HCT116 (cell line): ENCODE measurements at regions not wholly inside any gene's neighbourhood (a gene's known extent, or its start where the extent isn't known, plus 50 kb on each side); places are given as distances from the start of the nearest gene placed in this dataset.

Experiments
- ATAC-seq: fragments of 200-7000 bp; cut with Tn5 transposase; 2 replicates; pipeline ENCODE4 v1.9.1; 2020; ENCODE audit warnings: mild to moderate bottlenecking, moderate library complexity
- BruUV-seq: library from RNA; stranded (reverse); fragments of 400-500 nt; replicated peaks from 2 replicates; lab custom pipeline; 2021; lab: Mats Ljungman, UMichigan
- CTCF ChIA-PET: fragments of 300-600 bp; sonication (Branson Sonifier 250); formaldehyde crosslinking; loops from one replicate; lab custom pipeline; 2021; ENCODE audit warnings: antibody characterized with exemption; lab: Charles Lee
- POLR2A ChIA-PET: fragments of 300-600, 350-600 bp; sonication (Branson Sonifier 250); formaldehyde crosslinking; loops from one replicate; lab custom pipeline; 2021; ENCODE audit warnings: antibody characterized with exemption; lab: Charles Lee
- RAD21 ChIA-PET, 2 experiments: fragments of 300-600 bp; sonication (Branson Sonifier 250); formaldehyde crosslinking; loops; one replicate each; lab custom pipeline; 2023; ENCODE audit warnings: low total read pairs in 2 of 2; ENCODE audit not compliant: uncharacterized antibody in 2 of 2, unreplicated experiment in 2 of 2, low non-redundant PET in 1 of 2; lab: Charles Lee
- DNase-seq: peaks from one replicate; pipeline ENCODE4 v3.0.0-alpha.2; 2010; ENCODE audit warnings: low read depth, low spot score
- H2AFZ ChIP-seq: fragments of 200-600 bp; shearing (Covaris generic), sonication (generic); 2 replicates; pipeline ENCODE4 v1.6.1; 2017; ENCODE audit warnings: low read depth, mixed run types, mixed read lengths, antibody characterized with exemption, low read length; ENCODE audit not compliant: poor library complexity, severe bottlenecking
- H3K27ac ChIP-seq: 2 replicates; pipeline ENCODE4 v1.5.1; 2012; ENCODE audit warnings: low read depth, low read length
- H3K27me3 ChIP-seq: fragments of 200-600 bp; sonication (generic); 2 replicates; pipeline ENCODE4 v1.6.1; 2016; ENCODE audit warnings: mixed run types, low read length, mixed read lengths; ENCODE audit not compliant: insufficient read depth
- H3K36me3 ChIP-seq, 2 experiments: fragments of 200-500 bp in 1 of 2; fragments of 200-600 bp in 1 of 2; sonication (Bioruptor generic) in 1 of 2; sonication (generic) in 1 of 2; 2 replicates each; pipeline versions ENCODE4 v1.5.1 to v1.6.1; 2014 to 2016; ENCODE audit warnings: low read length in 2 of 2, inconsistent platforms in 1 of 2, mixed read lengths in 1 of 2, mixed run types in 1 of 2; ENCODE audit not compliant: insufficient read depth in 2 of 2, control insufficient read depth in 1 of 2
- H3K4me1 ChIP-seq, 2 experiments: fragments of 200-600 bp in 1 of 2; sonication (generic) in 1 of 2; 2 replicates each; pipeline versions ENCODE4 v1.5.1 to v1.6.1; 2012 to 2017; ENCODE audit warnings: low read length in 2 of 2, inconsistent platforms in 1 of 2, mild to moderate bottlenecking in 1 of 2, mixed read lengths in 1 of 2, mixed run types in 1 of 2, moderate library complexity in 1 of 2; ENCODE audit not compliant: insufficient read depth in 2 of 2, control insufficient read depth in 1 of 2
- H3K4me2 ChIP-seq: fragments of 200-600 bp; sonication (generic); 2 replicates; pipeline ENCODE4 v1.6.1; 2017; ENCODE audit warnings: mixed run types, low read length, mixed read lengths
- H3K4me3 ChIP-seq, 2 experiments: fragments of 200-600 bp in 1 of 2; sonication (generic) in 1 of 2; replicated peaks in 1 of 2; 2 replicates each; pipeline ENCODE4 v1.5.1; 2011 to 2016; ENCODE audit warnings: low read length in 2 of 2, control low read depth in 1 of 2, low read depth in 1 of 2, mild to moderate bottlenecking in 1 of 2, mixed read lengths in 1 of 2, mixed run types in 1 of 2
- H3K79me2 ChIP-seq: fragments of 200-600 bp; sonication (generic); 2 replicates; pipeline ENCODE4 v1.6.1; 2017; ENCODE audit warnings: mild to moderate bottlenecking, mixed run types, low read length, moderate library complexity, mixed read lengths; ENCODE audit not compliant: insufficient read depth
- H3K9ac ChIP-seq: fragments of 200-600 bp; sonication (generic); 2 replicates; pipeline ENCODE4 v1.6.1; 2016; ENCODE audit warnings: low read length, mixed read lengths
- H3K9me2 ChIP-seq: fragments of 200-600 bp; sonication (generic), shearing (Covaris generic); 2 replicates; pipeline ENCODE4 v1.6.1; 2017; ENCODE audit warnings: mixed run types, mild to moderate bottlenecking, moderate library complexity; ENCODE audit not compliant: insufficient read depth
- H3K9me3 ChIP-seq, 2 experiments: fragments of 200-500 bp in 1 of 2; fragments of 200-600 bp in 1 of 2; sonication (Bioruptor generic) in 1 of 2; sonication (generic) in 1 of 2; 2 replicates each; pipeline ENCODE4 v1.6.1; 2014 to 2017; ENCODE audit warnings: low read length in 2 of 2, mixed read lengths in 2 of 2, inconsistent platforms in 1 of 2, low read depth in 1 of 2, mild to moderate bottlenecking in 1 of 2, mixed run types in 1 of 2, moderate library complexity in 1 of 2; ENCODE audit not compliant: control insufficient read depth in 1 of 2, insufficient read depth in 1 of 2
- H4K20me1 ChIP-seq: fragments of 200-600 bp; sonication (generic), shearing (Covaris generic); 2 replicates; pipeline ENCODE4 v1.6.1; 2017; ENCODE audit warnings: mixed run types, mild to moderate bottlenecking, moderate library complexity; ENCODE audit not compliant: insufficient read depth
- ATF3 ChIP-seq: IDR thresholded peaks from 2 replicates; pipeline ENCODE4 v1.6.1; 2012
- CBX3 ChIP-seq: IDR thresholded peaks from 2 replicates; pipeline ENCODE4 v1.6.1; 2012; ENCODE audit warnings: low read depth
- CTCF ChIP-seq, 3 experiments: fragments of 200-600 bp in 1 of 3; sonication (generic) in 1 of 3; IDR thresholded peaks in 2 of 3; conservative IDR thresholded peaks in 1 of 3; 2 replicates each; pipeline ENCODE4 v1.5.1; 2012 to 2017; ENCODE audit warnings: low read depth in 2 of 3, low read length in 2 of 3, antibody characterized with exemption in 1 of 3, borderline replicate concordance in 1 of 3, control low read depth in 1 of 3, mild to moderate bottlenecking in 1 of 3, mixed read lengths in 1 of 3, mixed run types in 1 of 3, moderate library complexity in 1 of 3; ENCODE audit not compliant: insufficient read depth in 1 of 3
- EGR1 ChIP-seq: IDR thresholded peaks from 2 replicates; pipeline ENCODE4 v1.6.1; 2012; ENCODE audit warnings: low read depth
- ELF1 ChIP-seq: IDR thresholded peaks from 2 replicates; pipeline ENCODE4 v1.6.1; 2012; ENCODE audit warnings: low read depth, borderline replicate concordance
- EZH2 ChIP-seq: fragments of 200-600 bp; sonication (generic); IDR thresholded peaks from 2 replicates; pipeline ENCODE4 v1.6.1; 2017; ENCODE audit warnings: antibody characterized with exemption, mixed run types
- EZH2phosphoT487 ChIP-seq: fragments of 200-600 bp; IDR thresholded peaks from 2 replicates; pipeline ENCODE4 v1.6.1; 2018; ENCODE audit warnings: antibody characterized with exemption, borderline replicate concordance
- FOSL1 ChIP-seq: IDR thresholded peaks from 2 replicates; pipeline ENCODE4 v1.6.1; 2012; ENCODE audit warnings: low read depth
- POLR2A ChIP-seq: IDR thresholded peaks from 2 replicates; pipeline ENCODE4 v1.7.0; 2011; ENCODE audit warnings: borderline replicate concordance; ENCODE audit not compliant: insufficient read depth, insufficient read length; ENCODE audit errors: extremely low read depth
- RAD21 ChIP-seq: IDR thresholded peaks from 2 replicates; pipeline ENCODE4 v1.6.1; 2012; ENCODE audit warnings: low read depth, mild to moderate bottlenecking
- SIN3A ChIP-seq: IDR thresholded peaks from 2 replicates; pipeline ENCODE4 v1.6.1; 2012; ENCODE audit warnings: low read depth
- SP1 ChIP-seq: IDR thresholded peaks from 2 replicates; pipeline ENCODE4 v1.6.1; 2012; ENCODE audit warnings: low read depth
- SRF ChIP-seq: IDR thresholded peaks from 2 replicates; pipeline ENCODE4 v1.6.1; 2012; ENCODE audit warnings: low read depth
- TCF7L2 ChIP-seq: IDR thresholded peaks from 2 replicates; pipeline ENCODE4 v1.7.0; 2011; ENCODE audit warnings: borderline replicate concordance, inconsistent platforms; ENCODE audit not compliant: insufficient read depth, insufficient read length; ENCODE audit errors: extremely low read depth
- YY1 ChIP-seq: IDR thresholded peaks from 2 replicates; pipeline ENCODE4 v1.6.1; 2011; ENCODE audit warnings: low read length, low read depth, moderate library complexity, mild to moderate bottlenecking; ENCODE audit not compliant: insufficient replicate concordance; ENCODE audit errors: extremely low read depth
- ZBTB33 ChIP-seq: IDR thresholded peaks from 2 replicates; pipeline ENCODE4 v1.6.1; 2011; ENCODE audit warnings: mild to moderate bottlenecking, low read length, moderate library complexity; ENCODE audit not compliant: insufficient replicate concordance; ENCODE audit errors: extremely low read depth
- ZFX ChIP-seq: fragments of 450-650 bp; IDR thresholded peaks from 2 replicates; pipeline ENCODE4 v1.6.1; 2017
- ZNF274 ChIP-seq: fragments of 200-500 bp; sonication (Bioruptor generic); IDR thresholded peaks from 2 replicates; pipeline ENCODE4 v1.6.1; 2014; ENCODE audit warnings: mild to moderate bottlenecking, low read depth, low read length, inconsistent platforms
- intact Hi-C: fragments of 100-400 bp; cut with micrococcal nuclease; formaldehyde crosslinking; loops from 2 replicates; pipeline ENCODE4 v1.10.0; 2022

- peaks cover under 1 to 8% of the 10 kb centered on the region in 2 experiments; a peak in 2 of 4 replicates for H3K4me1 ChIP-seq
- H3K9me2 ChIP-seq, result no peaks in the 10 kb centered on the region
- no peak overlapping the region for H3K4me2 ChIP-seq
- no peaks in the 10 kb centered on the region for H3K27me3 ChIP-seq
- no TSS peak for BruUV-seq
- no peak overlapping the region for H3K9ac ChIP-seq
- DNase-seq, result no peak
- intact Hi-C loops, result no loop called here
- CTCF ChIA-PET, result no interaction called here
- H4K20me1 ChIP-seq, result no peaks in the 10 kb centered on the region
- no peaks in the 10 kb centered on the region for H3K36me3 ChIP-seq
- no peak overlapping the region for H3K27ac ChIP-seq
- no peaks in the 10 kb centered on the region for H3K9me3 ChIP-seq
- RAD21 ChIA-PET, result no interaction called here
- POLR2A ChIA-PET, result no interaction called here
- H3K4me3 ChIP-seq, result no peak overlapping the region
- H2AFZ ChIP-seq, result peak overlapping the region; percentile 80
- ATAC-seq, result no peak
- TF ChIP-seq POLR2A (no peak), ELF1 (no peak), FOSL1 (no peak), ZNF274 (no peak), ATF3 (no peak), YY1 (no peak), TCF7L2 (no peak), EGR1 (no peak), EZH2phosphoT487 (no peak), CBX3 (no peak), SIN3A (no peak), ZFX (no peak), ZBTB33 (no peak), RAD21 (no peak), SP1 (no peak), EZH2 (no peak), SRF (no peak), CTCF (IDR thresholded peaks at IDR 0.05 in 2 of 3, conservative IDR thresholded peaks at IDR 0.05 in 1 of 3; ENCODE audit: borderline replicate concordance in 1 of 3, insufficient read depth in 1 of 3, low read depth in 2 of 3, low read length in 2 of 3) (no peak)
- no peaks in the 10 kb centered on the region for H3K79me2 ChIP-seq
Measured at GRCh38 chr4:158013858-158014257, 159.0 kb downstream of the GASK1B start.
